NCI-H226 (cell line): ENCODE measurements at regions not wholly inside any gene's neighbourhood (a gene's known extent, or its start where the extent isn't known, plus 50 kb on each side); places are given as distances from the start of the nearest gene placed in this dataset.
A peak's percentile ranks its signal among the peaks of the same experiment; 100 is the strongest.

ENCODE experiments used
- DNase-seq: peaks from one replicate; pipeline ENCODE4 v3.0.0-alpha.2; 2015

- no peak for DNase-seq
Measured at GRCh38 chr1:93013145-93014065, 52.1 kb upstream of the DIPK1A start.

- no peak for DNase-seq
Measured at GRCh38 chr1:93014168-93014567, 52.9 kb upstream of the DIPK1A start.

GRCh38 chr1:93015590-93015989, 54.3 kb upstream of the DIPK1A start:
- no peak for DNase-seq

- no peak for DNase-seq
Measured at GRCh38 chr1:93016171-93016570, 54.9 kb upstream of the DIPK1A start.

- peak; percentile 27 for DNase-seq
Measured at GRCh38 chr1:93021539-93022134, 57.4 kb upstream of the MTF2 start.

- no peak for DNase-seq
Measured at GRCh38 chr1:93022580-93022979, 56.5 kb upstream of the MTF2 start.

GRCh38 chr1:93023281-93023680, 55.8 kb upstream of the MTF2 start:
- no peak for DNase-seq

GRCh38 chr1:93025572-93025971, 53.5 kb upstream of the MTF2 start:
- DNase-seq = peak; percentile 82

GRCh38 chr1:93028542-93028941, 50.5 kb upstream of the MTF2 start:
- no peak for DNase-seq
